HepG2 (cell line): ENCODE measurements at regions not wholly inside any gene's neighbourhood (a gene's known extent, or its start where the extent isn't known, plus 50 kb on each side); places are given as distances from the start of the nearest gene placed in this dataset.

ENCODE experiments used
- ATAC-seq: fragments of 200-7000 bp; cut with Tn5 transposase; 3 replicates; pipeline ENCODE4 v1.9.1; 2020; ENCODE audit warnings: mild to moderate bottlenecking, moderate library complexity
- BruUV-seq: library from RNA; stranded (reverse); fragments of 400-500 nt; replicated peaks from 2 replicates; lab custom pipeline; 2021; lab: Mats Ljungman, UMichigan
- CTCF ChIA-PET: fragments of 300-600 bp; formaldehyde crosslinking; extraction: SDS; loops from one replicate; lab custom pipeline; 2021; ENCODE audit warnings: low total read pairs, inconsistent platforms, low intra/inter-chr PET ratio; lab: Yijun Ruan, JAX
- POLR2A ChIA-PET: fragments of 350-600 bp; sonication (Branson Sonifier 250); formaldehyde crosslinking; loops from one replicate; lab custom pipeline; 2020; ENCODE audit warnings: antibody characterized with exemption, inconsistent platforms; lab: Yijun Ruan, JAX
- DNase-seq: peaks from one replicate; pipeline ENCODE4 v3.0.0-alpha.2; 2015; ENCODE audit warnings: low spot score
- FAIRE-seq: peaks from 3 replicates; lab custom pipeline; 2011; peaks lifted over from hg19 to GRCh38; lab: Jason Lieb, UNC
- H2AFZ ChIP-seq: one replicate; pipeline ENCODE4 v1.6.1; 2011; ENCODE audit warnings: low read length, inconsistent platforms
- H3K27ac ChIP-seq: fragments of 300-600 bp; 3 replicates; pipeline ENCODE4 v1.8.0; 2011; ENCODE audit warnings: mixed run types, mild to moderate bottlenecking, mixed read lengths, low read length, inconsistent platforms; ENCODE audit not compliant: insufficient read depth; ENCODE audit errors: extremely low read length
- H3K27me3 ChIP-seq, 2 experiments: fragments of 200-600 bp in 1 of 2; 2 replicates in 1 of 2; 3 replicates in 1 of 2; pipeline versions ENCODE4 v1.6.0 to v1.8.0; 2011; ENCODE audit warnings: low read length in 2 of 2, mild to moderate bottlenecking in 2 of 2, moderate library complexity in 2 of 2, inconsistent platforms in 1 of 2; ENCODE audit not compliant: insufficient read depth in 2 of 2, control insufficient read depth in 1 of 2
- H3K36me3 ChIP-seq, 2 experiments: fragments of 200-600 bp in 1 of 2; replicated peaks in 1 of 2; 2 replicates in 1 of 2; 3 replicates in 1 of 2; pipeline versions ENCODE4 v1.5.1 to v1.8.0; 2011; ENCODE audit warnings: low read length in 2 of 2, inconsistent platforms in 1 of 2; ENCODE audit not compliant: insufficient read depth in 2 of 2, control insufficient read depth in 1 of 2
- H3K4me1 ChIP-seq: 2 replicates; pipeline ENCODE4 v1.5.1; 2012; ENCODE audit warnings: low read length, inconsistent platforms; ENCODE audit not compliant: insufficient read depth
- H3K4me2 ChIP-seq: 2 replicates; pipeline ENCODE4 v1.6.0; 2011; ENCODE audit warnings: low read depth, low read length, inconsistent platforms
- H3K4me3 ChIP-seq, 3 experiments: fragments of 200-600 bp in 1 of 3; sonication (generic), shearing (Covaris generic) in 1 of 3; replicated peaks in 1 of 3; 2 replicates each; pipeline ENCODE4 v1.5.1; 2011 to 2016; ENCODE audit warnings: low read length in 3 of 3, inconsistent platforms in 2 of 3, low read depth in 2 of 3, mild to moderate bottlenecking in 2 of 3, control low read depth in 1 of 3, mixed read lengths in 1 of 3; ENCODE audit not compliant: insufficient read depth in 1 of 3
- H3K79me2 ChIP-seq: one replicate; pipeline ENCODE4 v1.6.1; 2011; ENCODE audit warnings: low read length, inconsistent platforms; ENCODE audit not compliant: insufficient read depth
- H3K9ac ChIP-seq: 2 replicates; pipeline ENCODE4 v1.6.0; 2011; ENCODE audit warnings: mild to moderate bottlenecking, low read depth, low read length, inconsistent platforms; ENCODE audit not compliant: insufficient read depth
- H3K9me3 ChIP-seq: 2 replicates; pipeline ENCODE4 v1.5.1; 2012; ENCODE audit warnings: mild to moderate bottlenecking, low read length
- H4K20me1 ChIP-seq: 2 replicates; pipeline ENCODE4 v1.6.0; 2011; ENCODE audit warnings: inconsistent platforms, mild to moderate bottlenecking, low read length, moderate library complexity; ENCODE audit not compliant: insufficient read depth
- HIVEP1 ChIP-seq: sonication (generic); formaldehyde crosslinking; IDR thresholded peaks from 2 replicates; pipeline ENCODE4 v1.4.0; 2020; ENCODE audit warnings: mild to moderate bottlenecking, missing genetic modification reagents
- HMGA1 ChIP-seq: sonication (generic); formaldehyde crosslinking; conservative IDR thresholded peaks from 2 replicates; pipeline ENCODE4 v1.4.0; 2020; ENCODE audit warnings: missing genetic modification reagents
- MAFF ChIP-seq: IDR thresholded peaks from 2 replicates; pipeline ENCODE4 v1.6.1; 2011; ENCODE audit warnings: low read depth, low read length, improper control_type of control experiment
- MAFK ChIP-seq, 2 experiments: IDR thresholded peaks in 1 of 2; conservative IDR thresholded peaks in 1 of 2; 2 replicates each; pipeline ENCODE4 v1.6.1; 2011; ENCODE audit warnings: improper control_type of control experiment in 2 of 2, low read length in 2 of 2
- POGZ ChIP-seq: sonication (generic); formaldehyde crosslinking; IDR thresholded peaks from 2 replicates; pipeline ENCODE4 v1.4.0; 2020; ENCODE audit warnings: mild to moderate bottlenecking, missing genetic modification reagents
- ZFP36 ChIP-seq: fragments of 150-350 bp; IDR thresholded peaks from 2 replicates; pipeline ENCODE4 v1.6.1; 2018; ENCODE audit warnings: borderline replicate concordance, low read length, low read depth; ENCODE audit not compliant: partially characterized antibody
- WGBS: methylation state at CpG from one replicate; pipeline ENCODE4 v1.1.6; 2017; ENCODE audit warnings: low lambda C conversion rate; 5-methylcytosine and 5-hydroxymethylcytosine counted together
- in situ Hi-C: cut with HindIII; loops from 2 replicates; pipeline ENCODE4 v1.10.0; 2017; ENCODE audit warnings: low pct_unique_long_range_greater_than_20kb; ENCODE audit not compliant: extremely low pct_ligation_motif_present
- intact Hi-C: fragments of 100-400 bp; cut with micrococcal nuclease; formaldehyde crosslinking; loops from one replicate; pipeline ENCODE4 v1.10.0; 2022; ENCODE audit not compliant: unreplicated experiment

GRCh38 chr6:8274226-8274625 is 161.1 kb downstream of the SLC35B3 start:
- 2% methylated on average over 3 of the region's 3 CpGs for WGBS
- H3K4me3 ChIP-seq: no peak overlapping the region
- CTCF ChIA-PET: no interaction called here
- POLR2A ChIA-PET: no interaction called here
- H3K36me3 ChIP-seq: no peaks in the 10 kb centered on the region
- no TSS peak for BruUV-seq
- H2AFZ ChIP-seq: no peak overlapping the region
- H3K4me2 ChIP-seq: no peak overlapping the region
- no peak for DNase-seq
- H4K20me1 ChIP-seq: no peaks in the 10 kb centered on the region
- H3K9ac ChIP-seq: no peak overlapping the region
- ATAC-seq: no peak
- in situ Hi-C loops (no loop called here), intact Hi-C loops (no loop called here)
- H3K79me2 ChIP-seq: no peaks in the 10 kb centered on the region
- TF ChIP-seq POGZ (CRISPR knock-in tag) (no peak), ZFP36 (no peak)
- H3K4me1 ChIP-seq: no peaks in the 10 kb centered on the region
- H3K27ac ChIP-seq: no peak overlapping the region
- no peak for FAIRE-seq
- peaks cover 0 to 2% of the 10 kb centered on the region in 2 experiments; a peak in 3 of 5 replicates for H3K27me3 ChIP-seq
- no peaks in the 10 kb centered on the region for H3K9me3 ChIP-seq

- POLR2A ChIA-PET: no interaction called here
- CTCF ChIA-PET: no interaction called here
- 0% methylated on average over 2 of the region's 2 CpGs for WGBS
Measured at GRCh38 chr6:8269872-8270454, 165.4 kb downstream of the SLC35B3 start.

More at GRCh38 chr6:8269872-8270454, 165.4 kb downstream of the SLC35B3 start:
- no TSS peak for BruUV-seq
- no peak overlapping the region for H3K27ac ChIP-seq
- in situ Hi-C loops (no loop called here), intact Hi-C loops (no loop called here)
- H3K79me2 ChIP-seq: no peaks in the 10 kb centered on the region
- FAIRE-seq (no peak), DNase-seq (no peak), ATAC-seq (no peak)
- H3K9ac ChIP-seq: no peak overlapping the region
- H3K4me3 ChIP-seq: no peak overlapping the region
- TF ChIP-seq MAFF: peak; percentile 53; the same call in 1 of the 2 replicates
- no peak for TF ChIP-seq HIVEP1 (CRISPR knock-in tag)
- peak; percentile 40 to 50; a peak in 3 of 4 replicates for TF ChIP-seq MAFK (conservative IDR thresholded peaks at IDR 0.05 in 1 of 2, IDR thresholded peaks at IDR 0.05 in 1 of 2; ENCODE audit: low read length in 2 of 2)
- no peak for TF ChIP-seq HMGA1 (CRISPR knock-in tag)
- no peak overlapping the region for H3K4me2 ChIP-seq
- H3K36me3 ChIP-seq: no peaks in the 10 kb centered on the region
- peaks cover 0 to 2% of the 10 kb centered on the region in 2 experiments; a peak in 2 of 5 replicates for H3K27me3 ChIP-seq
- no peak overlapping the region for H2AFZ ChIP-seq
- H3K9me3 ChIP-seq: no peaks in the 10 kb centered on the region
- H4K20me1 ChIP-seq: no peaks in the 10 kb centered on the region
- no peaks in the 10 kb centered on the region for H3K4me1 ChIP-seq
